GM21825 (cell line): ENCODE measurements at regions not wholly inside any gene's neighbourhood (a gene's known extent, or its start where the extent isn't known, plus 50 kb on each side); places are given as distances from the start of the nearest gene placed in this dataset.
"Not testable (repeated sequence)": the region's sequence is repeated elsewhere in the genome, so short reads cannot be mapped to it uniquely, and the experiment has no call there.

Source experiments
- ATAC-seq: cut with Tn5 transposase; IDR thresholded peaks from one replicate; pipeline ENCODE4 v1.9.1; 2021; ENCODE audit warnings: mild to moderate bottlenecking, moderate library complexity; ENCODE audit not compliant: unreplicated experiment

DNA sequence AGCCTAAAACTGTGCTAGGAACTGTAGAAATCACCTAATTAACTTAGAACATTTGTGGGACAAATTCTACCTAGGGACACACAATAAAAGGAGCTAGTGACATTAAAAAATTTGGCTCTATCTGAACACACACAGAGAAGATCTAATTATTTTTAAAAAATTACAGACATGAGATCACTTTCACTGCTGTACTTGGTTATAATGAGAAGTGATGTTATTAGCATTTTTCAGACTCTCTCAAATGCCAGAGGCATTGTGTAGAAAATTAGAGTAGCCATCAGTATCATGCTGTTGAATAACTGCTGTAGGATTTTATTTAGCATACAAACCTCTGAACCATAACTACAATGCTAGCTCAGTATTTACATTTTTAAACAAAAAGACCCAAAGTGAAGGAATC lies 109.1 kb upstream of the ANK2 start:
- no peak for ATAC-seq

GRCh38 chr4:112942077-112942476 lies 107.4 kb upstream of the ANK2 start:
- no peak for ATAC-seq

DNA sequence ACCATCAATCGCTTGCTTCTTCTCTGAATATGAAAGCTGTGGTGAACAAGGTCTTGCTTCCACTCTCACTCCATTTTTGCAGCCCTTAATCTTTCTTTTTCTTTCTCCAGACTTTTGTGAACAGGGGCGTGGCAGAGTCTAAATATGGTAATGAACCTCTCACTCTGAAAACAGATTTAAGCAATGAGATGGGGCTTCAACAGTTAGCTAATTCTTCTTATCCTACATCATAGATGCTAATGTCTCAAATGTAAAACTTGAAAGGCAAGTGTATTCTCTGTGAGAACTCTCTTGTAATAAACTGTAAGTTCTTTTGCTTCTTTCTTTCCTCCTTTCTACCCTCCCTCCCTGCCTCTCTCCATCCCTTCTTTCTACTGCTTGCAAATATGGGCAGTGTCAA lies 106.5 kb upstream of the ANK2 start:
- ATAC-seq, result no peak

GRCh38 chr4:112944006-112944405 lies 105.4 kb upstream of the ANK2 start:
- ATAC-seq, result no peak

- ATAC-seq, result no peak
These were observed 103.3 kb upstream of the ANK2 start for GRCh38 chr4:112946127-112946526.

- ATAC-seq, result no peak
These were observed 101.8 kb upstream of the ANK2 start for GRCh38 chr4:112947616-112948015.

DNA sequence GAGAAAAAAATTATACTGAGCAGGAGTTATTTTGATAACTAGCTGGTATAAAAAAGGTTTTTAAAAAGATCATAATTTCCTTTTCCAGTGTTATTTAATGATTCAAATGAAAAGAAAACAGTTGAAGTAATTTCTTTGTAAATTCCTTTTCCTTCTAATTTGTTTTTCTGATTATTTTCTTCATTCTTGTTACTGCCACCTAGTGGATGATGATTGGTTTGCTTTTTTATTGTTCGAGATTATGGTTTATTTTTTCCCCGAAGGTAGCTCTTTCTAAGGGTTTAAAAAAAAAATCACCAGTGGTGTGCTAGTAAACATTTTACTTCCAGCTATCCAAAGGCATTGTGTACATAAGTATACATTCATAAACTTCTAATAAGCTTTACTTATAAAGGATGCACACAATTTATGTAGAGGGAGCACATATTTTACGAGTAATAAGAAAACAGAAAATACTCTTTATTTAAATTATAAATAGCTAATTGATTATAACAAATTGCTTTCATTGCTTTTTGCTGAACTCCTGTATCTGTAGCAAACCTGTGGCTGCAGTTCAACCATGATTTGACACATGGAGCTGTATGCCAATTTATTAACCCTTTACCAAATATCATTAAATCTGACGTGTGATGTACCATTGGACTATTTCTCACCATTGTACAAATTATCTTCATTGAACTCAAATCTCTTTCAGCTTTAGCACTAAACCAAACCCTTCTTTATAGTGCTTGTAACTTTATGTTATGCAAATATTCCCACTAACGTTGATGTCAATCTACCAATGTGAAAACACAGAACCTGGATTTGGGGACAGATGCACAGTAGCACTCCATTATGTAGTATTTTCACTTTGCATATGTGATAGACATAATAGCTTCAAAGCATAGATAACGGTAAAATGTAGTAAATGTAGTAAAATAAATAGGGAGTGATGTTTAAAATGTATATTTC lies 97.8 kb upstream of the ANK2 start:
- ATAC-seq, result no peak

- no peak for ATAC-seq
These were observed 97.1 kb upstream of the ANK2 start for GRCh38 chr4:112952313-112952700.

DNA sequence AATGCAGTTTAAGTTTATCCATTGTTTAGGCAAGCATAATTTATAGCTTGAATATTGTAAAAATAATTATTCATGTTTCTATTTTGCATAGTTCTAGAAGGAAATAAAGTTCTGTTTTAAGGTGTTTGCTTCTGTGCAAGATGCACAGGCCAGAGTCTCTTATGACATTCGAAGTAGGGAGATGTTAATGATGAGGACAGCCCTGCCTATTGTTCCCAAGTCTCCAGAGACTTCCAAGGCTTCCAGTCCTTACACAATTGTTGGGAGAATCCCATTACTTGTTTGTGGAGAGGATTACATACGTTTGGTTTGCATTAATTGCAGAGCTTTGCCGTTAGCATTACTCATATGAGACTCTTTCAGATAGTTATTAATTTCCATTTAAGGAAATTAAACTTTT lies 96.2 kb upstream of the ANK2 start:
- ATAC-seq, result no peak

- no peak for ATAC-seq
These were observed 95.2 kb upstream of the ANK2 start for GRCh38 chr4:112954286-112954685.

DNA sequence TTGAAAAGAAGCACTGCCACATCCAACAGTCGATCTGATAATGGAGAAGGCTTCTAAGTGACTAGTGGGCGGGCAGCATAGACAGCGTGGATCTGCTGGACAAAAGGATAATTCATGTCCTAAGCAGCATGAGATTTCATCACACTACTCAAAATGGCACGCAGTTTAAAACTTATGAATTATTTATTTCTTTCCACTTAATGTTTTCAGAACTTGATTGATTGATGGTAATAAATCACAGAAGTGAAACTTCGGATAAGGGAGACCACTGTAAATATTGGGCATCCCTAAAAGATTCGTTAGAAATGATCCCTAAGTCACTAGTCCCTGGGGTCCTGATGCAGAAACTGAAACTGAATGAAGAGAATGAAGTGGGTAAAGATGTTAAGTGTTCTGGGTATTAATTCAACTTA lies 93.0 kb upstream of the ANK2 start:
- ATAC-seq, result no peak

- not testable (repeated sequence) for ATAC-seq
These were observed 91.7 kb upstream of the ANK2 start for GRCh38 chr4:112957764-112958163.

DNA sequence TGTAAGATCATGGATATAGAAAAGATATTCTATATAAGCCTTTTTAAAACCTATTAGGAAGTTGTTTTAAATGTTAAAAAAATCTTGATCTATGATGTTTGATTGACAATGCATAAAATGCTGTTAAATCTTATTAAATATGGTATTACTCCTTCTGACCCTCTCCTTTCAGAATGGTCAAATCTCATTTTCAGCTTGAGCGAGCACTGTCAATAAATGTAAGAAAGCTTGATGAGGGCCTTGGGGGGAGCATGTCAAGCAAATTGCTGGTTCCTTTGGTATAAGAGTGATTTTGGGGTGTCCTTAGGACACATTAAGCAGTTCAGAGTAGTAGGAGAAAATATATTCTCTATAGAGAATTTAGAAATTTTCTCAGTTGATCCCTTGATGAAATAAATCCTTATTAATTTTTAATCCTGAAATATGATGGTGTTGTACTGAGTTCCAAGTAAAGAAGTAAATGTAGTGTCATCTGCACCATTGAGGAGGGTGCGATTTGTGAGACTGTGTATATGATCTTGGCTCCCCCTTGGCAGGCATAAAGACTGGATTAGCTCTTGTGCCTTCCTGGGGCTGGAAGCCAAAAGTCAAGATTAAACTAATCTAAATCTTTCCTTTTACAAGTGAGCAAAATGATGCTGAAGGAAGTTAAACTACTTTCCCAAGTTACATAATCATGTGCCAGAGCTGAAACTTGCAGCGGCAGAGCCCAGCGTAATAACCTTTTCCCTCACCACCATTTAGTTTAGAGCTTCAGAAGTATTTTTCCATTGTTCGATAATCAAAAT lies 82.6 kb upstream of the ANK2 start:
- no peak for ATAC-seq

- no peak for ATAC-seq
These were observed 80.8 kb upstream of the ANK2 start for GRCh38 chr4:112968451-112969159.

- no peak for ATAC-seq
These were observed 78.5 kb upstream of the ANK2 start for GRCh38 chr4:112970903-112971302.

GRCh38 chr4:112973750-112974251 lies 75.7 kb upstream of the ANK2 start:
- ATAC-seq, result no peak

DNA sequence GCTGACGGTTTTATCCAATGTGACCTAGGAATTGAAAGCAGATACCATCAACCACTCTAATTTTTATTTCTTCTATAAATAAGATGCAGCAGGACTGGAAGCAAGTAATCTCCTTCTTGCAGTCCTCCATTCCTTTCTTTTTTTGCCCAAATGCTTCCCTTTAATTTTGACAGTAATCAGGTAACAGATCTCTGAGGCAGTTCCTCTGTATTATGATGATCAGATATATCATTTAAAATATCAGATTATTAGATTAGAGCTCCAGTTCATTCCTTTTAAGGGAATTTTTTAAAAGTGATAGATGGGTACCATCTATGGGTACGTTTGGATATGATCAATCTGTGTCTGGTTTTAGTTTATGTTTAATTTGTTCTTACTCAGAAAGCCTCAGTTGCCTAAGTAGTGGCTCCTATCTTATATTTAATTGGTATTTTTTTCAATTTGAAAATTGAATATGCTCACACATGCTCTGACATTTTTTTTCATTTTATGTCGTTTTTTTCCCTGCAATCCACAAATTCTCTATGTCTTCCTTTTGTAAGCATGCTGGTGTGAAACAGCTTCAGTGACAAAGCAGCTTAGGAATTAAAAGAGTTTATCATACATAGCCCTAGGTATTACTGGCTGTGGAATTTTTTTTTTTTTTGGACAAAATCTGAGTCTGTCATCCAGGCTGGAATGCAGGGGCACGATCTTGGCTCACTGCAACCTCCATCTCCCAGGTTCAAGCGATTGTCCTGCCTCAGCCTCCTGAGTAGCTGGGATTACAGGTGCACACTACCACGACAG lies 73.7 kb upstream of the ANK2 start:
- no peak for ATAC-seq

- ATAC-seq, result no peak
These were observed 70.6 kb upstream of the ANK2 start for GRCh38 chr4:112978691-112979472.

- no peak for ATAC-seq
These were observed 69.5 kb upstream of the ANK2 start for GRCh38 chr4:112979881-112980421.
